ENCODE measurements at regions not wholly inside any gene's neighbourhood (a gene's known extent, or its start where the extent isn't known, plus 50 kb on each side); places are given as distances from the start of the nearest gene placed in this dataset.
"Not testable (repeated sequence)": the region's sequence is repeated elsewhere in the genome, so short reads cannot be mapped to it uniquely, and the experiment has no call there.

DNA sequence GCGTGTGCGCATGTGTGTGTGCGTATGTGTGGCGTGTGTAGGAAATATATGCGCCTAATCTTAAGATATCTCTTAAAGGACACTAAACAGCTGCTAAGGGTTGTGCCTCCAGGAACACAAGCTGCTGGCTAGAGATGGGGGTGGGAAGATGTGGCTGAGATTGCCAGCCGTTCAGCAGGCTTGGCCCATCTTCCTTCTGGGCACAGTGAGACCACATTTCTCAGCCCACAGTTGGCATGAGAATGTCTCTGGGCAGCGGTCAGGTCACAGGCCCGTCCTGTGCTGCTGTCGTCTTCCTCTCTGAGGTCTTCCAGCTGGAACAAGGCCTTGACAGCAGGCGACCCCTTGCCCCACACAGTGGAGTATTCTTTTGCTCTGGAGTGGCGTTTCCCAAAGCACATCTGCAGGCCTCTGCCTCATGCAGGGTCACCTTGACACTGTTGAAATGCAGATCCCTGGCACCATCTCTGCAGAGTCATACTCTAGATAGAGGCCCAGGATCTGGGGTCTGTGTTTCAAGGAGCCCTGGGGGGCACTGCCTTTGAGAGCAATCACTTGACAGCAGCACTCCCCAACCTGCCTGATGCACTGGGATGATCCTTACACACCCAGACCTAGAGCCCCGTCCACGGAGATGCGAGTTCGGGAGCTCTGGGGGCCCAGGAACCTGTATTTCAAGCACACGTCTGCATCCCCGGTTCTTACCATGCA is 335.5 kb upstream of the SFSWAP start:
- DNase-seq (ENCODE audit: low spot score) = no peak

DNA sequence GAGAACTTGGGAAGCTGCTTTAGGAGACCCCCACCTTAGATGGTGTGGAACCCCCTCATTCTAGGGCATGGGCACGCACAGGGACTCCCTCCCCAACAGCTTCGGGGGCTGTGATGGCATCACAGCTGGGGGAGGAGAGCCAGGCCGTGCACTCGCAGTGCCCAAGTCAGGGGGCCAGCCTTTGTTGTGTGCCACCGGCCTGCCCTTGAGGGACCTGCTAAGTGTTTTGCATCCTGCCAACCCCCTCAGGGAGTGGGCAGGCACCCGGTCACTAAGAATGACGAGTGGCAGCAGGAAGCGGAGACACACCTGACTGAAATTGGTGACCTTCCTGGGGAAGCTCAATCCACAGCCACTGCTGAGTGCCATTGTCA is 334.9 kb upstream of the SFSWAP start:
- no peak for DNase-seq (ENCODE audit: low spot score)

DNA sequence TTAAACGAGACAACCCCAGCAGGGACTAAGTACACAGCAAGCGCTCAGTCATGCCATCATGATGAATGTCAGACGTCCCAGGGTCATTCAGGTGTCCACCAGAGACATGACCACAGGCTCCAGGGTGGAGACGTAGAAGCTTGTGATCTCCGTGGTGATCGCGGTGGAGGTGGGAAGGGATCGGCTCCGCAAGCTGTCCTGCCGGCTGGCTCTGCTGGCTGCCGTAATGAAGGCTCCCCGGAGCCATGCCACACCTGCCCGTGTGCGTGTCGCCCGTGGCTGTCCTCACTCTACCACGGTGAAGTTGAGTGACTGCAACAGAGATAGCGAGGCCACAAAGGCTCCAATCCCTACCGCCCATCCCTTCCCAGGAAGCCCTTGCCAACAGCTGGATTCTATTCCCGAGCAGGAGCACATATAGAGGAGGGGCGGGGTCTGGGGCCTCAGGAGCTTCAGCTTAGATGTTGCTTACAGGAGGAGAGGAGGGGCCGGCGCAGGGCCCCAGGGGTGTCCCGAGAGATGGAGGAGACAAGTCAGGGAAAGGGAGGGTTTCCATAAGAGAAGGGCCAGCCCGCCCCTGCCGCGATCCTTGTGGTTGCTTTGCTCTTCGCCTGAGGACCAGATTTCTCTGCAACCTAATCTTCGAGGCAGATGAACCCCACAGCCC is 332.6 kb upstream of the SFSWAP start:
- DNase-seq (ENCODE audit: low spot score) = no peak

DNA sequence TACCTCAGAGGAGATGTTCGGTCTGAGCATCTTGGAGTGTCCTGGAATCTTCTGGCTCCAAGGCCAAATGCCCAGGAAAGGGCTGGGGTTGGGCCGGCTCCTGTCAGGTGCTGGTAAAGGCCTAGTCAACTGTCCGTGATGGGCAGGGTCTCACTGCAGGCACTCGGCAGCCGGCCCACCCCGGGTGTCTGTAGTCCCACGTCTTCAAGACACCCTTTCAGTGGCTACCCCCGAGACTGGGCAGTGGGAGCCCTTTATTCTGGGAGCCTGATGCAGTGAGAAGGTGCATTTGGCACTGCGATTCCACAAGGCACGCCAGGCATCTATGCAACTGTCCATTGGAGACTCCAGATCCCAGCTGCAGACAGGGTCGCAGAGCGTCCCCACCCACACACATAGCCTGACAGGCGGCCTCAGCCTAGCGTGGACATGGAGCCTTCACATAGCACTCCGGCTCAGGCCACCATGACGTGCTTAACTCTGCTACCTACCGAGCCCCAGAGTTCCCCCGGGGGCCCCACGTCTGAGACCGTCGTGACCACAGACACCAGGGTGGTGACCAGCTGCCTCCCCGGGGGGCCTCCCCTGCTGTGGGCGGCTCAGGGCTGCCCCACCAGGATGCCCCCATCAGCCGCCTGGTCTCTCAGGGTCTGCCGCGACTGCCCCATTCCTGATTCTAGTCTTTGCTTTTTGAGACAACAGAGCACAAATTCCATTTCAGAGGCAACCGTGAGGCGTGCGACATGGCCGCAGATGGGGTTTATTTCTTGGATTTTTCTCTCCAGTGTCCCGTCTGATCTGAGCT is 331.8 kb upstream of the SFSWAP start:
- no peak for DNase-seq (ENCODE audit: low spot score)

DNA sequence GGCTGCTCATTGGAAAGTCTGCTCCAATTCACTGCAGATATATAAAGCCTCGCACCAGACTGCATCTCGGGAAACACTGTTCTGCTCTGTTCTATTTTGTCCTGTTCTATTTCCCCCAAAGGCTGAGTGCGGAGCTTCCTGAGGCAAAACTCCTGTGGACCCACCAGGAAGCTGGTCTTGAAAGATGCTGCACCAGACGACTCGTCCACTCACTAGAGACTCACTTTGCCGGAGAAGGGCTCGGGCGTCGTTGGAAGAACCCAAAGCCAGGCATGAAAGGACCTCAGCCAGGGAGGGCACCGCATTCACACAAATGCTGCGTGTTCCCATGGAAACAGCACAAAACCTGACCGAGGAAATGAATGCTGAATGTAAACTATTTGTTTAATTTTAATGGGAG is 331.2 kb upstream of the SFSWAP start:
- DNase-seq (ENCODE audit: low spot score) = no peak

DNA sequence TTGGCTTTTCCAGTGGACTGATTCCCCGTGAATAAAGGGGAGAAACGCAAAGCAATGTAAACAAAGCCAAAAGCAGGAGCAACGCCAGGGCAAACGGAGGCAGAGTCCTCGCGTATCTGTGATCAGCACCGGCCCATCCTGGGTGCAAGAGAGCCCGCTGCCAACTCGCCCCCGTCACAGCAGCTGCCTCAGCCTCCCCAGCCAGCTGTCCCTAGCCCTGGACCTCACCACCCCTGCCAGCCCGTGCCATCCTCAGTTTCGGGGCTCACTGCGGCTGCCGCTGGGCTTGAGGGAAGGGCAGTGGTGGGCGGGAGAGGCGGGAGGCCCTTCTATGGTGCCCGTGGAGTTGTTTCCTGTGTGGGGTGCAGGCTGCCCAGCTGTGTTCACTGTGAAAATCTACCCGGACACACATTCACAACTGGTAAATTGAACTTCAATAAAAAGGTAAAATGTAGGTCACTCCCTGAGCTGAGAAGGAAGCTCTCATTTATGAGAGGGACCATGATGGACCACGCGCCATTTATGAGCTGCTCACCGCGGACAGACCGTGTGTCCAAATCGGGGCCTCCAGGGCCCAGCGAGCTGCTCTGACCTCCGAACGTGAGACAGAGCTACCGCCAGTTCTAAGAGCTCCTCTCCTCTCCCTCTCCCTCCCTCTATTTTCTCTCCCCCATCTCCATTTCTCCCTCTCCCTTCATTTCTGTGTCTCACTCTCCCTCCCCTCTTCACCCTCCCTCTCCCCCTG is 330.5 kb upstream of the SFSWAP start:
- DNase-seq (ENCODE audit: low spot score) = no peak

DNA sequence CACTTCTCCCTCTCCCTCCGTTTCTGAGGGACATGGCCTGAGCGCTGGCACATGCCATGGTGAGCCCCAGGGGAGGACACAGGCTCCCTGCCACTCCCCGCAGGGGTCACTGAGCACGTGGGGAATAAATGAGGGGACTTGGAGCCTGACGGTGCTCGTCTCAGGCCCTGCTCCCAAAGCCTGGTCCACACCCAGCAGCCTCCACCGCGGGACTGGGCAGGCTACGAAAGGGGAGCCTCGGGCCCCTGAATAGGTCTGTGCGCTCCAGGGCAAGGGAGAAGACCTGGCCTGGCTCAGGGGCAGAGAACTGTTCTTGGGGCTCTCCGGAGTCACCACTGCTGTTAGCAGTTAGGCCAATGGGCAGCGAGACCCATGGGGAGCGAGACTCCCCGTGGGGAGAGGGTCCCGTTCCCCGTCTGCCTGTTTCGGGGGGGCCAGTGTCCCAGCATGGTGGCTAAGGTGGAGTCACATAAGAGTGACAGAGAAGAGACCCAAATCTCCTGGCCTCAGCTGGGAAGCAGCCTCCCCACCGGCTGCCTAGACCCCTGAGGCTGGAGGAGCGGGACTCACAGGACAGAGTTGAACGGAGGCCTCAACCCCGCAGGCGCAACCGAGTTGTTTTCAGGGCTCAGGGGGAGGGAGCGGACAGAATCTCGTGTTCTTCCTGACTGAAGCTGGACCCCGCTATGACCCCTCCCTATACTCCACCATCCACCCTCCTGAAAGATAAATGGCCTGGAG is 329.8 kb upstream of the SFSWAP start:
- DNase-seq (ENCODE audit: low spot score) = no peak

DNA sequence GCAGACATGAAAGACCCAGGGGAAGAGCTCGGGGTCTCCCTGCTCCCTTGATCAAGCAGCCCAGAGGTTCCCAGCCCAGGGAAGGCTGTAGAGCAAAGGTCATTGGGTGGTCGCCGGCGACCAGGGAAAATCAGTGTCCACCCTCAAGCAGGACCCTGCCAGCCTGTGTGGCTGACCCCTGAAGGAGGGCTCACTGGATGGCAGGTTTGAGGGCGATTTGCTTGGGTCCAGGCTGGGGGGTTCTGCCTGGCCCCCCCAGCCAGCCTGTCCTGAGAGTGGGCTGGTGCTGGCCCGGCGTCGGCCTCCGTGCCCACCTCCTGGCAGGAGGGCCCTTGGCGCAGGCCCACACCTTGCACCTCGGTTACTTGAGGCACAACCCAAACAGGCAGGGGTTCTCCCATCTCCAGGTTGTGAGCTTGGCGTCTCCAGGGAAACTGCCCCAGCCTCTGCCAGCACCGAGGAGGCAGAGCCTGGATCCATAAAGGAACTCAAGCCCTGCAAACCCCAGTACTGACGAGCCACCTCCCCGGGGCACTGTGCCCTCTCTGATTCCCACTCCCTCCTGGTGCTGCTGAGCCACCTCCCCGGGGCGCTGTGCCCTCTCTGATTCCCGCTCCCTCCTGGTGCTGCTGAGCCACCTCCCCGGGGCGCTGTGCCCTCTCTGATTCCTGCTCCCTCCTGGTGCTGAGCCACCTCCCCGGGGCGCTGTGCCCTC is 329.0 kb upstream of the SFSWAP start:
- no peak for DNase-seq (ENCODE audit: low spot score)

DNA sequence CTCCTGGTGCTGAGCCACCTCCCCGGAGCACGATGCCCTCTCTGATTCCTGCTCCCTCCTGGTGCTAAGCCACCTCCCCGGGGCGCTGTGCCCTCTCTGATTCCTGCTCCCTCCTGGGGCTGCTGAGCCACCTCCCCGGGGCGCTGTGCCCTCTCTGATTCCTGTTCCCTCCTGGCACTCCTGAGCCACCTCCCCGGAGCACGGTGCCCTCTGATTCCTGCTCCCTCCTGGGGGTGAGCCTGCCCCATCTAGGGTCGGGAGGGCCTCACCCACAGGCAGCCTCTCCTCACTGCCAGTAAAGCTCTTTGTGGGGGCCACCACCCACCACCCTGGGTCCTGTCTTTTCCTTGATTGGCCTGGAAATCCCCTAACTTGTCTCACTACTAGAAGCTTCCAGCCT is 327.6 kb upstream of the SFSWAP start:
- DNase-seq (ENCODE audit: low spot score) = no peak

DNA sequence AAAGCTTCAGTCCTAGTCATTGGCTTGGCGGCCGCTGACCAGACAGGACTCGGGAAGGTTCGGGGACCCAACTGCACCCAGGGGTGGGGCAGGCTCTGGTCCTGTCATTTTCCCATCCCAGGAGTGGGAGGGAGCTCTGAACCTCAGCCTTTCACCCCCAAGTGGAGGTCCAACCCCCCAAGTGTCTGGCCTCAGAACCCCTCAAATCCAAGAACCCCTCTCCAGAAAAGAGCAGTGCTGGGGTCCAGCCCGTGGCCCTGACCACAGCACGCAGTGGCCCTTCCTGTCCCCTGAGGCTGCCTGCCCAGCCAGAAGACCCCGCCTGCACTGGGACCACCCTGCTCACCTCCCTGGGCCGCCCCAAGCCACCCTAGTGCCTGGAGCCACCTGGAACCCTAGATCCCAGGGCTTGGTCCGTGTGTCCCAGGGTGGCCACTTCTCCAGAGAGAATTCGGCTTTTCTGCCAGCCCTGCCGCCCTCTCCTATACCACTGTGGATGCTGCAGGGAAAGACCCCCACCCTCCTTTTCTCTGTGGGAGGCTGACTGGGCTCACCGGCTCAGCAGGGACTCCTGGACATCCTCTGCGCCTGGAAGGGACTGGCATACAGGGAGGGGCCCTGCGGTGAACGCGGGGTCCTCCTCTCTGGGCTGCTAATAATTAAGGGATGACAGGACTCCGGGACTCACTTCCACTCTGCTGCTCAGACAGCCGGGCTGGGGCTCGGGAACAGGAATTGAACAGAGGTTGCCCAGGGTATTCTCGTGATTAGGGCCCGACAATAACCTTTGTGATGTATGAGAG is 326.9 kb upstream of the SFSWAP start:
- no peak for DNase-seq (ENCODE audit: low spot score)

DNA sequence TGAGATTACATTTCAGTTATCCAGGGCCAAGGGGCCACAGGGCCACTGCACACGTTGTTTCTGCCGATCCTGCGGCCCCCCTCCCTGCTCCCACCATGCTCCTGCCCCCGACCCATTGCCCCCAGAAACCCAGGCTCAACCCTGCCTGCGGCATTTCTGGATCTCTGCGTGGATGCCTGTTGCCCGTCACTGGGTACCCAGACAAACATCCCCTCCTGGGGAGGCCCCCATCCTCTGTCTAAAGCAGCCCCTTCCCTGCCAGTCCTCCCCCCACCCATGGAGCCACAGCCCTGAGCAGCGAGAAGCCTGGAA is 326.4 kb upstream of the SFSWAP start:
- no peak for DNase-seq (ENCODE audit: low spot score)

DNA sequence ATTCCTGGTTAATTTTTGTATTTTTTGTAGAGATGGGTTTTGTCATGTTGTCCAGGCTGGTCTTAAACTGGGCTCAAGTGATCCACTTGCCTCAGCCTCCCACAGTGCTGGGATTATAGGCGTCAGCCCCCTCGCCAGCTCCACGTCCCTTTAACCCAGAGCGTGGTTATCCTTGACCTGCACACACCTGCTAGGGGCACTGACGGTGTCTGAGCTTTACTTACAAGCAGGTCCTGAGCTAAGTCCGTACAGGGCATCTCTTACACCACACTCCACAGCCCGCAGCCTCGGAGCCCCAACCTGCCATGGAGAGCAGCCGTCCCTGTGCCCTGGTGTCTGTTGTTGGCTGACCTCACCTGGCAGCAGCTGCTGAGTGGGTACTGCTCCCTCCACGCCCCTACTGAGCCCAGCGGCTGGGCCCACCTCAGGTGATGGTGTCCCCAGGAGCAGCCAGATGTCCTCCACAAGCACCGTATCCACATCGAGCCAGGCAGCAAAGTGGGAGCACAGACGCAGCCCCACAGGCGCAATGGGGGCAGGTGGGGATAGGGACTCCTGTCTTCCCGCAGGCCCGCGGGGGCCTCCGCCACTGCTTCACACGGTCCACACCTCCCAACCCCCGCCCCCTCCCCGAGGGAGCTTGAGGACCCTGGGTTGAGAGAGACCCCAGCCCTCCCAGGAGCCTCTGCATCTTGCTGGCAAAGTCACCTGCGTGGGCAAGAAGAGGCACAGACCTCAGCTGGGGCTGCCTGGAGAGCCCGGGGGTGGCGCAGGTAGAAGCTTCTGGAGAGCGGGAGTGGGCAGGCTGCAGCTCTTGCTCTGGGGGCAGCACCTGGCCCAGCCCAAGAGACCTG is 325.4 kb upstream of the SFSWAP start:
- DNase-seq (ENCODE audit: low spot score) = no peak

DNA sequence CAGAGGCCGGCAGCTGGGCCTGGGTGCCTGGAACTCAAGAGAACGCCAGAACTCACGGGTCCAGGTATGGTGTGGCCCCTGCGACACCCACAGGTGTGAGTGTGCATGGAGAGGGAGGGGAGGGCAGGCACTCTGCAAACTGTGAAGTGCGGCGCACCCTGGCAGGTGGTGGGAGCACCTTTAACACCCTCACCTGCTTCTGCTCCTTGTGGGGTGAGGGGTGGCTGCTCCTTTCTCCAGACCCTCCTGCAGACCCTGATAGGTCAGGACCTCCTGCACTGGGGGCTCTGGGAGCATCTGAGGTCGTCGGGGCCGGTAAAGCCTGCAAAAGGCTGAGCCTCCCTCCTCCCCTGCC is 324.7 kb upstream of the SFSWAP start:
- DNase-seq (ENCODE audit: low spot score) = no peak

DNA sequence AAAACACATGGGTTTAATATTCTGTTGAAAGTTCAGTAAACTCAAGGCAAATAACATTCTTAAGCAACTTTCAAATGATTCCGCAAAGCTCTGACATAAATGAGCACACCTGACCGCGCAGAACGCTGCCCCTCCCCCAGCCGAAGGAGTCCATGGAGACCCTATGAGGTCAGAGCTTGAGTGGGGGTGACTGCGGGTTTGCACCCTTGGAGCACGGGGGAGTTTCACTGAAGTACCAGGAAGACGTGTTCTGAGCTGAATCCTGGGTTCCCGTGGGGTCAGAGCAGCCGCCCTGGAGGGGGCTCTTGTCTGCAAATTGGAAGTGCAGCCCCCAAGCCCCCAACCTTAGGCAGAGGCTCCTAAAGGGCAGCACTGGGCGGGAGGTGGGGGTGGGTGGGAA is 324.1 kb upstream of the SFSWAP start:
- no peak for DNase-seq (ENCODE audit: low spot score)

DNA sequence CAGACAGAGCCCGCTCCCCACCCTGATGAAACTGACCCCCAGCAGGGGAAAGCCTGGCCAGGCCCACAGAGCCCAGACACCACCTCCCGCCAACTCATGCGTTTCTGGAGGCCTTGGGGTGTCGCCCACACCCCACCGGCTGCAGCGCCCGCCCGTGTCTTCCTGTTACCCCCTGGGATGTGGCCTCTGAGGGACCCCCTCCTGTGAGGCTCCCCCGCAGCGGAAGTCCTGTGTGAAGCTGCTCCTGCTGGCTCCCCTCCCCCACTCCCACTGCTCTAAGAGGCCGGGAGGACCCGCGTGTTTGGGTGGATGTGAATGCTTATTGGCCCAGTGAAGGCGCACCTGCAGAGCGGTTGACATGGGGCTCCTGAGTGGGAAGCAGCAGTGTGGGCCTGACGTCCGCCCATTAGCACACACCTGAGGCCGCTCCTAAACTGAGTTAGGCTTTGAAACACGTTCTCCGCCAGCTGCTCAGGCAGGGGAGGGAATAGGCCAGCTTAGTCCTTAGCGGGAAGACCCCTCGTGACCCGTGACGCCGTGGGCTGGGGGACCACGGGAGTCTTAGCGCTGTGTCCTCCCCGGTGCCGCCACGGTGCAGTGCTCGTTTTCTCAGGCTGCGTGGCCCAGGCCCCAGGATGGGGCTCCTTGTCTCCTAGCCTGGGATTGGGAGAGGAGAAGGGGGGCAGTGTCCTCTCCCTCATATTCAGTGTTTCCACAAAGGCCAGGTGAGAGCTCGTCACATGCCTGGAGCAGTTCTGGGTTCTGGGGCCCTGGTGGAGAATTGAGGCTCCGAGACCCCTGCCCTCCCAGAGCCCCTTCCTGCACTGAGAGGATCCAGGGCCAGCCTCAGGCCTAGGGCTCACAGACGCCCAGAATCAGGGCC is 323.4 kb upstream of the SFSWAP start:
- DNase-seq (ENCODE audit: low spot score) = no peak

DNA sequence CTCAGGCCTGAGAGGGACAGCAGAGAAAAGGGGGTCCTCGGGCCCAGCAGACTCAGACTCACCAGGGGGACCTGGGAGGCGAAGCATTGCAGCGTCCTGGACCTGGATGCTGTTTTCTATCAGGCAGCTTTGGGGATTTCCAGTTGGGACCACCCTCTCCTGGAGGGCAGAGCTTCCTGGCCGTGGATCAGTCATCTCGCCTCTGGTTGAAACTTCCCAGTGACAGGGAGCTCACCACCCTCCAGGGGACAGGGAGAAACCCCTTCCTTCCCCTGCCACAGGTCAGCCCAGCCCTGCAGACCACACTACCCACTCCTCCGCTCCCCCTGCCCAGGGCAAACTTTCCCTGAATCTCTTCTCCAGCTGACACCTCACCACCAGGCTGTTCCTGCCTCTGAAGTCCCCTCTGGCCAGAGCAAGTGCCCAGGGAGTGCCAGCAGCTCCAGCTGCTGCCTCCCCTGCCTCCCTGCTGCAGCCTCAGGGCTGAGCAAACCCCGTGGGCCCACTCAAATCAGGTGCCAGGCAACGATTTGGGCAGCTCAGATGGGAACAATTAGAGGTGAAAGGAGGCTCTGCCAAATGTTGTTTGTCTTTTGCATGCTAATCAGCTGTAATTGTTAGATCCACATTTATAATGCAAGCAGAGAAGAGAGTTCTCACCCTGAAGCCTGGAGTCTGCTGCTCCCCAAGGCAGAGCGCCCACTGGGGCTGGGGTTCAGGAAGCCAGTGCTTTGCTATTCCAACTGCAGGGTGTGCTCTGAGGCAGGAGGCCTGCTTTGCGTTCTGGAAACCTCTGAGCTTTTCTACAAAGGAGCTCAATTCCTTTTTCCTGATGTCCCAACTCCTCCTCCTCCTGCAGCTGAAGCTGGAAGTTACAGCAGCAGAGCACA is 322.5 kb upstream of the SFSWAP start:
- not testable (repeated sequence) for DNase-seq (ENCODE audit: low spot score)

Measured in CD4-positive, alpha-beta T cell treated with Interleukin-2 at 100 ng/mL for 4 hours (primary cell).